GM12875 (cell line): ENCODE measurements at regions not wholly inside any gene's neighbourhood (a gene's known extent, or its start where the extent isn't known, plus 50 kb on each side); places are given as distances from the start of the nearest gene placed in this dataset.

Experiments
- H3K4me3 ChIP-seq: one replicate; pipeline ENCODE4 v1.5.1; 2011; ENCODE audit warnings: low read depth, low read length, control low read depth
- TF ChIP-seq, protein P1 (sequence below): IDR thresholded peaks from 2 replicates; pipeline ENCODE4 v1.5.1; 2011; ENCODE audit warnings: low read depth, mild to moderate bottlenecking, control low read depth, inconsistent platforms, low read length, moderate library complexity, borderline replicate concordance; ENCODE audit not compliant: insufficient read depth

DNA sequence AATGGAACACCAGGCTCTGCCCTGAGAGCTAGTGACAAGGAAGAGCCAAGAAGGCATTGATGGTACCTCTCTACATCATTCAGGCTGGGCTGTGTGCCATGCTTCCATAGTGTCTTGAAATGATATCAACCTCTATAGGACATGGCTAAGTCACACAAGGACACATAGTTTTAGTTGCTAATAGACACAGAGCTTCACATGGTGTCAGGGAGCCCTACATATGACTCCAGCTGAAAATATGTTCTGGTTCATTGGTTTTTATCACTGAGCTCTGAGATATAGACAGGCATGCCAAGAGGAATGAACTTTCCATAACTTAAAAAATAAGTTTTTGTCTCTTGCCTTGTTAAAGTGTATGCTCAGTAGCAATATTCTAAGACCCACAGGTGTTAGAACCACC is 72.1 kb upstream of the PRKG2 start:
- H3K4me3 ChIP-seq: no peak overlapping the region
- TF ChIP-seq, protein P1, sequence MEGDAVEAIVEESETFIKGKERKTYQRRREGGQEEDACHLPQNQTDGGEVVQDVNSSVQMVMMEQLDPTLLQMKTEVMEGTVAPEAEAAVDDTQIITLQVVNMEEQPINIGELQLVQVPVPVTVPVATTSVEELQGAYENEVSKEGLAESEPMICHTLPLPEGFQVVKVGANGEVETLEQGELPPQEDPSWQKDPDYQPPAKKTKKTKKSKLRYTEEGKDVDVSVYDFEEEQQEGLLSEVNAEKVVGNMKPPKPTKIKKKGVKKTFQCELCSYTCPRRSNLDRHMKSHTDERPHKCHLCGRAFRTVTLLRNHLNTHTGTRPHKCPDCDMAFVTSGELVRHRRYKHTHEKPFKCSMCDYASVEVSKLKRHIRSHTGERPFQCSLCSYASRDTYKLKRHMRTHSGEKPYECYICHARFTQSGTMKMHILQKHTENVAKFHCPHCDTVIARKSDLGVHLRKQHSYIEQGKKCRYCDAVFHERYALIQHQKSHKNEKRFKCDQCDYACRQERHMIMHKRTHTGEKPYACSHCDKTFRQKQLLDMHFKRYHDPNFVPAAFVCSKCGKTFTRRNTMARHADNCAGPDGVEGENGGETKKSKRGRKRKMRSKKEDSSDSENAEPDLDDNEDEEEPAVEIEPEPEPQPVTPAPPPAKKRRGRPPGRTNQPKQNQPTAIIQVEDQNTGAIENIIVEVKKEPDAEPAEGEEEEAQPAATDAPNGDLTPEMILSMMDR: no peak

DNA sequence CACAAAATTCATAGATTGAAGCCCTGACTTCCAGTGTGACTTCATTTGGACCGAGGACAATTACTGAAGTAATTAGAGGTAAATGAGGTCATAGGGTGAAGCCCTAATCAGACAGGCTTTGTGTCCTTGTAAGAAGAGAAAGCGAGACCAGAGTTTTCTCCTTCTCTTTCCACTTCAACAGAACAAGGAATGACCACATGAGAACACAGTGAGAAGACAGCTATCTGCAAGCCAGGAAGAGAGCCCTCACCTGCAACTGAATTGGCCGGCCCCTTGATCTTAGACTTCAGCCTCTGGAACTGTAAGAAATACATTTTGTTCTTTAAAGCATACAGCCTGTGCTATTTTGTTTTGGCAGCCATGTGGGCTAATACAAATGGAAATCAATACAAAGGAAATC is 67.1 kb upstream of the PRKG2 start:
- no peak overlapping the region for H3K4me3 ChIP-seq
- TF ChIP-seq, protein P1: no peak

DNA sequence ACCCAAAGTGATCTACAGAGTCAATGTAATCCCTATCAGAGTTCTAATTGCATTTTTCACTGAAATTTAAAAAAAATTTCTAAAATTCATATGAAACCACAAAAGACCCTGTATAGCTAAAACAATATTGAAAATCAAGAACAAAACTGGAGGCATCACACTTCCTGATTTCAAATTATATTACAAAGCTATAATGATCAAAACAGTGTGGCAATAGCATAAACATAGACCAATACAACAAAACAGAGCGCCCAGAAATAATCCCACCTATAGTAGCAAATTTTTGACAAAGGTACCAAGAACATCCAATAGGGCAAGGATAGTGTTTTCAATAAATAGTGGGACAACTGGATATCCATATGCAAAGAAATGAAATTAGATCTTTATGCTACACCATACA is 59.4 kb upstream of the PRKG2 start:
- TF ChIP-seq, protein P1: no peak
- no peak overlapping the region for H3K4me3 ChIP-seq

DNA sequence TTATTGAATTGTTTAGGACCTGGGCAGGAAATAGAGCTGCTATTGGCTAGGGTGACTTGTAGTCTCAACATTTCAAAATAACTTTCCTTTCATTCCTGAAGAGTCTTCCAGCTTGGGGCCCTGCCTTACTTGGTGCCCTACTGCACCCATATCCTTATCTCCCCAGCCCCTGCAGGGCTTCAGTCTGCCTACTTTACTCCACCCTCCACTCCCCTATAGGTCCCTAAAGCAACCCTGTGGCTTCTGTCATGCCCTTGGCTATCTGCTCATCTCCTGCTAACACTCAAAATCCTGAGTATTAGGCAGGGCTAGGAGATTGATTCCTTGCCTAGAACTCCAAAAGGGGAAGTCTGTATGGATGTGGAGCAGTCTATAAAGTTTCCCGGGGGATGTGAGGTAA is 57.6 kb upstream of the PRKG2 start:
- no peak overlapping the region for H3K4me3 ChIP-seq
- TF ChIP-seq, protein P1: no peak
